Inferior parietal cortex (tissue), 1 donor: ENCODE measurements at regions not wholly inside any gene's neighbourhood (a gene's known extent, or its start where the extent isn't known, plus 50 kb on each side); places are given as distances from the start of the nearest gene placed in this dataset.

Experiments
- DNase-seq: peaks from one replicate; pipeline ENCODE4 v3.0.0-alpha.2; 2016; ENCODE audit errors: extremely low spot score

DNA sequence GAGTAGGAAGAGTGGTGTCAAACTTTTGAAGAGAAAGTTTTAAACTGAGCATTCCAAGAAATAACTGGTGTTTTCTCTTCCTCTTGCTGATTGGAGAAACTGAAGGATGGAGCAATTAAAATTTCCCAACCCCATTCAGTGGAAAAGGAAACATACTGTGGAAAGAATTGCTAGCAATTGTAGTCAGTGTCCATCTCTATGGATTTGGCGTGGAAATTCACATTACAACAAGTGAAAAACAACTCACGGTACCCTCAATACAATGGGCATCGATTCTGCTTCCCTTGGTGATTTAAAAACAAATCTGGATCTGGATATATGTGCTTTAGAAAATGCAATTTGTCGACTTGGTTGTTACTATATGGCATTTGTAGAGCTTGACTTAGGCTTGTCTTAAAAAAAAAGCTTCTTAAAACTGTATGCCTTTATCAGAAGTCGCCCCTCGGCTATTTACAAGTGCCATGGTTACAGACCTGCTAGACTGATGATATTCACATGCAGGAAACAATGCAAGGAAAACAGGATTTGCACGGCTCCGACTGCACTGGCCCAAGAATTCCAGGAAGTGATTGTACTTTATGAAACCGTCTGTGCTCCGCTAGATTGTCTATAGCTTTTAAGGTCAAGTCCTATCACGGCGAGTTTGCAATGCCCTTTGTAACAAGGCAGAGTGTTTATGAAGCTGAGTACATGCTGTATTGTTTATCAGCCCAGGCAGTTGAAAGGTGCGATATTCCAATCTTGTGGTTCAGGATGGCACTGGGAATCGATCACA is 131.7 kb upstream of the PHACTR1 start:
- DNase-seq, result no peak

DNA sequence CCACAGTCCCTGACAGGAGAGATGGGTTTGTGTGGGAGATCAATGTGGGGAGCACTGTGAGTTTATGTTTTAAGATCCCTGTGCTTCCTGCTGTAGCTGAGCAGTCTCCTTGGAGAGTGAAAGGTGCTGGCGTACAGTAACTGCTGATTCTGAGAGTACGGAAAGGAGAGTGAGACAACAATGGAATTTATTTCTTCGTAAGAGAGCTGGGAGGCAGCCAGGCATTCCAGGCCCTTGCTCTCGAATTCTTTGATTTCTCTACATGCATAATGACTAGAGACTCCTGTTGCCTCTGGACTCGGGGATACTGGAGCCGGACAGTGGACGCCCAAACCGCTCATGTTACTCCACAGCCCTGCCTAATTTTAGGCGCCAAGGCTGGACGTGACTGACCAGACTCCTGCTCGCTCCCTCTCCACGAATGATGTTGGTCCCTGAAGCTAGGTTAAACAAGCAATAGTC is 131.0 kb upstream of the PHACTR1 start:
- DNase-seq, result no peak

DNA sequence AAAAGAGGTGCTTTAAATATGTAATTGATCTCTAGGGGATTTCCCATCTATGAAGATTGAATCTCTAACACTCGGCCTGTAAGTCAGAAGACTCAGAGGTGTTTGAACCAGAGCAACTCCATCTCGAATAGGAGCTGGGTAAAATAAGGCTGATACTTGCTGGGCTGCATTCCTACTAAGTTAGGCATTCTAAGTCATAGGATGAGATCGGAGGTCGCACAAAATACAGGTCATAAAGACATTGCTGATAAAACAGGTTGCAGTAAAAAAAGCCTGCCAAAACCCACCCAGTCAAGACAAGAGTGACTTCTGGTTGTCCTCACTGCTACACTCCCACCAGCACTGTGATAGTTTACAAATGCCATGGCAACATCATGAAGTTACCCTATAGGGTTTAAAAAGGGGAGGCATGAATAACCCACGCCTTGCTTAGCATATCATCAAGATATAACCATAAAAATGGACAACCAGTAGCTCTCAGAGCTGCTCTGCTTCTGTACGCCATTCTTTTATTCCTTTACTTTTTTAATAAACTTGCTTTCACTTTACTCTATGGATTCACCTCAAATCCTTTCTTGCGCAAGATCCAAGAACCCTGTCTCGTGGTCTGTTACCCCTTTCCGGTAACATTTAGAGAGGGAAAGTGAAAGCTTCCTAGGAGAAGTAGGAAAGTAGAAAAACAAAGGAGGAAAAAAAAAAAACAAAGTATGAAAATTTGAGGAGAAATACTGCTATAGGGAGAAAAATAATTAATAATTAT is 129.7 kb upstream of the PHACTR1 start:
- DNase-seq, result no peak

DNA sequence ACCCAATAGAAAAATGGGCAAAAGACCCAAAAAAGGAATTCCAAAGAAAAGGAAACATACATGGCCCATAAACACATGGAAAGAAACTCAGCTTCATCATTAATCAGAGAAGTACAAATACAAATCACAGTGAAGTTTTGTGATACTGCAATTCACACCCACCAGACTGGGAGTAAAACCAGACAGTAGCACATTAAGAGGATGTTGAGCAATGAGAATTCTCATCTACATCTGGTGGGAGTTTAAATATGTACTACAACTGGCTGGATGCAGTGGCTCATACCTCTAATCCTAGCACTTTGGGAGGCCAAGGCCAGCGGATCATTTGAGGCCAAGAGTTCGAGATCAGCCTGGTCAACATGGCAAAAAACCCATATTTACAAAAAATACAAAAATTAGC is 125.7 kb upstream of the PHACTR1 start:
- DNase-seq, result no peak

DNA sequence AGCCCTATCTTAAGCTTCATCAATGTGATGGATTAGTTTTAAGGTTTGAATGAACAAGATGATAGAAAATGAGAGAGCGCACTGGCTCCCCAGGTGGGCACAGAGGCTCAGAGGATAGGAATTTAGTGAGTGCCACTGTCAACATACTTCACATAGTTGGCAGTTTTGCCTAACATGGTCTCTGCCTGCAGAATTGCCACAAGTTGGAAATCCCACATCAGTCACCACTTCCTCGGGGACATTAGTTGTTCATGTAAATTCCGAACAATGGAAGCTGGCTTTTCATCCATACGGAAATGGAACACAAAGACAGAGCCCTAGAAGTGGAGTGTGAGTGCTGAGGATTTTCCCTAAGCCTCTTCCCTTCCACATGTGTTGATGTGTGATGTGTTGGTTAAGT is 123.9 kb upstream of the PHACTR1 start:
- DNase-seq, result no peak

DNA sequence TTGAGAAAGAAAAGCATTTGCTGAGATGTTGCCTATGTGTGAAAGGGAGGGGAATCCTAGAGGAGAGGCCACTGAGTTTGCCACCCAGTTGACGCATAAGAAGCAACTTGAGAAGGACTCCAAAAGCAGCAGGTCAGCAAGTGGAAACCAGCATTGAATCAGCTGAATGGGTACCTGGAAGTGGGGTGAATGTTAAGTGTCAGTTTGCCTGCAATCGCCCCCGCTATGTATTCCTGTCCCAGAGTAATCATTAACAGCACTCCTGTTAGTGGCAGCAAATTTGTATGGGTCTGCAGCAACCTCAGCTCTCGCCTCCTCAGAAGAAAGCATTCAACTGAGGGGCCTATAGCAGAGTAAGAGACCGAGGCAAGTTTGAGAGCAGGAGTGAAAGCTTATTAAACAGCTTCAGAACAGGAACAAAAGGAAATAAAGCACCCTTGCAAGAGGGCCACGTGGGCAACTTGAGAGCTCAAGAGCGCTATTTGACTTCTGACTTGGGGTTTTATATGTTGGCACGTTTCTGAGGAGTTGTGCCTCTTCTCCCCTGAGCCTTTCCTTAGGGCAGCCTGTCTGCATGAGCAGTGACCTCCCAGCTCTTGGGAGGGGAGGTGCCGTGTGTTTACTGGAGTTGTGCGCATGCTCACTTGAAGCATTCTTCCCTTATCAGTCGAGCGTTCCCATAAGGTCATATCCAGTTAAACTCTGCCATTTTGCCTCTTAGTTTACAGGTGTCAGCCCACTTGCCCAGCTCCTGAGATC is 122.6 kb upstream of the PHACTR1 start:
- no peak for DNase-seq

DNA sequence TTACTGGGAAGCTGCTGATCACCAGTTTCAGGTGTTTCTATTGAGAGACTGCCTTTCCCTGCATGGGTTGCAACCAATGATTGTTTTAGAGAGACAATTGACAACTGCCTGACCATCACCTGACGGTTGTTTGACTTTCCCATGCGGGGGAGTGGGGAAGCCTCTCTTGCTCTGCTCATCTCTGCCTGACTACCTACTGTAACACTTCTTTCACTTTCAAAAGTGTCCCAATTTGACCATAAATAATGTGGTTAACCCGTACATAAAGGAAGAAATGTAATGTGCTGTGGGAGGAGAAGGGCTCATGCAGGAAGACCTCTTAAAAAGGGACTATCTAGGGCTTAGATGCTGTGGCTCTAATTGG is 122.1 kb upstream of the PHACTR1 start:
- DNase-seq, result no peak

DNA sequence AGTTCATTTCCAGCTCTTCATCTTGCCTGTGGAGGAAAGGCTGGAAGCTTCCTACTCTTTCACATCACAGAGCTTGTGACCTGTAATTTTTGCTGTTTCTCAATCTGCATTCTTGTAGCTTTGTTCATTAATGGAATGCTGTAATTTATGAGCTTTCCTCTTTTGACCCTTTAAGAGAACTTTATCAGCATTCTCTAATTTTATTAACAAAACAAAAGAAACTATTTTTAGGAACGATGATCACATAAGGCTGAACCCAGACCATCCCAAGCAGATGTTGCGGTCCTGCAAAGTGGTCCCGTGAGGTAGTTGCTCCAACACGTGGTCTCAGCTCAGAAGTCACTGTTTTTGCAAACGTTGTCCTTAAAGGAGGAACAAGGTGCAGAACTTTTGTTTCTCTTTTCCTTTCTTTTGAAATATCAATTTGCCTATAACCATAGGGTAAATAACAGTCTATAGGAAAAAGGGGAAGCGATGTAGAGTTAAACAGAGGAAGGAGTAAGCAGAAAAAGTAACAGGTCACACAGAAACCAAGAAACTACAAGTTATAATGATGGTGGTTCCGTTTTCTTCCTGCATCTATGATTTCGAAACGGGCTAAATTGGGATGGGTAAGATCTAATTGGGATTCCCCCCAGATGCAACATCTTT is 121.3 kb upstream of the PHACTR1 start:
- DNase-seq, result no peak

DNA sequence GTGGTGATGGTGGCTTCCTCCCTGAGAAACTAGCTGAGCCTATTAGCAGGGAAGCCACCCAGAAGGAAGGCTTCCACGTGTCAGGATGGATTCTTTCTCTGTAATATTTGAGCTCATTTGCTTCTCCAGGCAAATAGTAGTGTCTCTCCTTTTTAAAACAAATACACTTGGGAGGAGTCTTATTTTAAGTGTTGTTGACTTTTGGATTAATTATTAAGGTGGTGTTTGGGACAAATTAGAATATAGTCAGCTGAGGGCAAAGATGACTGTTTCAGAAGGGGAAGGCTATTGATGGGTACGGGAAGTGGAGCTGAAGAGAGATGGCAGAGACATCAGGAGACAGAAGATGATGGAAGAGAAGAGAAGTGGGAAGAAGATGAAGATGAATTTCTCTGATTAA is 119.8 kb upstream of the PHACTR1 start:
- DNase-seq, result no peak

DNA sequence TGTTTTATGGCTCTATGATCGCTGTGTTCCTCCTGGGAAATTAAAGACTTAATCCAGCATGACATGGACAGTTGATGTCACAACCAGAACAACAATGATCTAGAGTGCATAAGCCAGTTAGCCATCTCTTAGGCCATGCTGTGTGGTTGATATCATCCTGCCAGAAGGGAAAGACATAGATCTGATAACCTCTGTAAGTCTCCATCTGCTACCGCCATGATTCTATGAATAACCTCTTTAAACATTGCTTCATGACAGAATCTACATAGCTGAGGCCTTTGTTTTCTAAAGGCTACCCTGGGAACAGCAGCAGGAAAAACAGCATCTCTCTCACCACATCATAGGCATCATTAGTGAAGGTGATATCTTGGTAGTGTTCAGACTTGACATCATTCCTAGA is 117.6 kb upstream of the PHACTR1 start:
- DNase-seq, result no peak

DNA sequence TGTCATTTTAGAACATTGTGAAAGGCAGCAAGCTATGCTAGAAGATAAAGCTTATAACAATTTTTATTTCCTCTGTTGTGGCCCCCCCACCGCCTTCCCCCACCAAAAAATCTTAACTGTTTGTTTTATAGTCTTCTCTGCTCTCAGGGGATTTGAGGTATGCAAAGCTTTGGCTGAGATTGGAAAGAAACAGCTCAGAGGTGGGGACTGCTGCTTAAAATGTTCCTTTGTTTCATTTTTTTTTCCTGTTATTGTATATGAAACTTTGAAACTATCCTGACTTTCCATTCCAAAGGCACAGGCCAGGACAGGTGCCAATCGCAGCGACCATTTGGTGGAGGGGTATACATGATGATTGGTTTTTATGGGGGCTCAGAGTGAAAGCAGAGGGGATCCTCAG is 114.7 kb upstream of the PHACTR1 start:
- DNase-seq, result no peak

DNA sequence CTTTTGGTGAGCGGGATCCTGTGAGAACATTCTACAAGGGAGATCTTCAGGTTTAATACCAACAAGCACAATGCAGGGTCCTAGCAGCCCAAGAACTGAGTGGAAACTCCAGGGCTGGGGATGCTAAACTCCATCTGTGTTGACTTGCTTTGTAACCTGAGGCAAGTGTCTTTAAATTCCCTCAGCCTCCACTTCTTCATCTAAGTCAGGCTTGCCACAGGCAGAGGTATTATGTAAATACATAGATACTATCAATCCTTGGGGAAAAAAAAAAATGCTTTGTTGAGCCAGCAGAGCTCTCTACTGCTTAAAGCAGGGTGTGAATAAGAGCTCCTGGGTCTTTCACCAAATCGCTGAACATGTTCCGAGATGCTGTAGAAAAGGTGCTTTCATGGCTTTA is 114.2 kb upstream of the PHACTR1 start:
- no peak for DNase-seq

DNA sequence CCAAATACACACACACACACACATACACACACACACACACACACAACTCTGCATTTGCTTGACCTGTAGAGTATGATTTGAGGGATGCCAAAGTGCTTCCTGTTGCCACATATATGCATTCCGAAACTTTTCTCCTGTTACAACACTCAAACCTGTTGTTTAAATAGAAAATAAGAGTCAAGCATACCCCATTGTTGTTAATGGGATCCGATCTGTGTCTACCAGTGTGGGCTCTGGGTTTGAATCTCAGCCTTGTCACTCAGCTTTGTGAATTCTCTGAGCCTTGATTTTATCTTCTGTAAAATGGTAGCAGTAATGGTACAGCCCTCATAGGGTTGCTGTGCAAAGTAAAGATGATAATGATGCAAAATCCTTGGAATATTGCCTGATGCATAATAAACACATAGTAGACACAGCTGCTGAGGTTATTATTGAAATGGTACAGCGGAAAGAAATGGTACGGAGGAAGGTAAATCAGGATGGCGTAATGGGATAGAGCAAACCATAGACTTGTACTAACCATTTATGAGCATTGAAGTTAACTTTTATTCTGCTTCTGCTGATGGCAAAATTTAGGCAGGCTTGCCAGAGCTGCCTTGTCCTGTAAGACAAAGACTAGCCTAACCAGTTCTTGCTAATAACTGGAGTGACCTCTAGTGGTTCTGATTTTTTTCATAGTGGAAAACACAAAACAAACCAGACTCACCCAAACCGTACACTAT is 113.5 kb upstream of the PHACTR1 start:
- DNase-seq, result peak; percentile 55

DNA sequence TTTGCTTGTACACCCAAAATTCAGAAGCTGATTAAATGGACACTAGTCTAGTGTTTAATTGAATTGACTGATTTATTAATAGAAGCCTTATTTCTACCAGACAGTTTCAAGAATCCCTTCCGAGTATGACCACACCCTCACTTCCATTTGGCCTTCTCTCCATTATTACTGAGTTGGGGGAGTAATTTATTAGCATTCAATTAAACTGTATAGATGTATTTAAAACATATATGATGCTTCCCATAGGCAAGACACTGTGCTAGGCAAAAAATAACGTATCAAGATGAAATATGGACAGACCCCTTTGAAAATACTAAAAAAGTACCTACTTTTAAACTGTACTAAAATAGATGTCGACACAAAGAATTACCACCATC is 112.9 kb upstream of the PHACTR1 start:
- DNase-seq, result no peak

DNA sequence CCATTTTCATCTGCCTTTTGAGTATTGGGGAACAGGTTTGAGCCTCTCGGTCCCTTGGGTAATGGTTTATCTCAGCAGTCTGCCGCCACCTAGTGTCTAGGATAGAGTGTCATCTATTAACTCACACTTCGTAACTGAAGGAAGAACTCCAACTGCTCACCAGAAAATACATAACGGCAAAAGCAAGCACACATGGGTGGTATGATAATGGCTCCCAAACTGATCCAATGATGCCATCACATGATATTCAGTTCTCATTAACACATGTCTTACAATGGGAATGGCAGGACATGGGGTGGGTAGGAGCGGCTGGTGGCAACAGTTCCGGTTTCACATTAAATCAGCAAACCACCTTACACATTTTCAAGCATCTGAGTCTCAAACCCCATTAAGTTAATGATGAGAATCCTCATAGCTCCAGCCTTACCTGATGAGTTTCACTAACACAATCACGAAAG is 110.7 kb upstream of the PHACTR1 start:
- peak; percentile 77 for DNase-seq

DNA sequence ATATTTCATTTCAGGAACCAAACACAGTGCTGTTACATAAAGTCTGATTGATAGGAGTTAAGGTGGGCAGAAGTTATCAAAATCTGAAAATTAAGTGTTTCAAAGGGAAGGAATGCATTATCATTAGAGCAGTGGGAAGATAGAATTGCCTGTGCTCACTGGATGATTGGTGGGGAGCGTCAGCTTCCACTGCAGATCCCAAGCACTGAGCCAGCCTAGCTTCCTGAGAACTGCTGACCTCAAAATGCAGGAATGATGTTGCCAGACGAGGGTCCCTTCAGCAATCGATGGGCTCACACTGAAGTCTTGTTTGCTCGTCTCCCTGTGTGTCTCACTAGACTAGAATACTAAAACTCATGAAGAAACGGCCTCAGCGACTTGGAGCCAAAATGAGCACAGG is 110.0 kb upstream of the PHACTR1 start:
- DNase-seq, result no peak

DNA sequence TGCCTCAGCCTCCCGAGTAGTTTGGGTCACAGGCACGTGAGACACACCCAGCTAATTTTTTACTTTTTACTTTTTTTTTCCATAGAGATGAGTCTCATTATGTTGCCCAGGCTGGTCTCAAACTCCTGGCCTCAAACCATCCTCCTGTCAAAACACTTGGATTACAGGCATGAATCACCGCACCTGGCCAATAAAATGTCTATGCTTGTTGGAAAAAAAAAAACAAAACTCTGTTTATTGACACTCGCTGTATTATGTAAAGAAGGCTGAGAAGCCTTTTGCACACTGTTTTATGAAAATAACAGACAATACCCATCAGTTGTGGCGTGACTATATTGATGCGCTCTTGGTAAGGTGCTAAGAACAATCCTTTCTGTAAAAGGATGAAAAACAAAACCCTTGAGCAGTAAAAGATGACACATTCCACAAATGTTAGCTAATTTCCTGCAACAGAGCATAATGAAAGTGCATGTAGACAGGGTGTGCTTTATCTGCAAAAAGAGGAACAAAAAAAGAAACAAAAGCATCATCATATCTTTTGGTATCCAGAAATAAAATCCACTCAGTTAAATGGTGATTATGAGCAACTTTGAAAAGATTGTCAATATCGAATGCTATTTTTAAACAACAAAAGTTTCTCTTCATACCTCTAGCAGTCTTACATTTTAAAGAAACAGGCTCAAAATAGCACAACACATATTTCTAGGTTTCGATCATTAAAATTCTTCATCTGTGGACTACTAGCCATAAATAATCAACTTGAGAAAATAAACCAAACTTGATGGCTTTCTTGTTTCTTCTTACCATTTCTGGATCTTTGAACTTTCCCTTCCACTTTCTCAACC is 108.3 kb upstream of the PHACTR1 start:
- DNase-seq, result no peak

DNA sequence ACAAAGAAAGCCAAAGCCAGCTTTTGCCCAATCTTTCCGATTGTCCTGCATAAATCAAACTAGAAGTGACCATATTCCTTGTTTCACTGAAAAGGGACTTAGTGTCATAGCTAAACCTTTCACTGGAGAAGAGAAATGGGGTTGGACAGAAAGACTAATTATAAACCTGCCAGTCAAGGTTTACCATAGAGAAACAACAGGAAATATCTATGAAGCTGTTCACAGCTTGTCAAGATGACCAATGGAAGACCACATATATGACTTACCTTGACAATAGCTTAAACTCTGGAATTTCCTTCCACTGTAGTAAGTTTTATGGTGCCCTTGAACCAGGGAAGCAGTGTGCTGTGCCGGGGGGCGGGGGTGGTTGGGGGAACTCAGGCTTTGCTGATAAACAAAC is 107.7 kb upstream of the PHACTR1 start:
- DNase-seq, result no peak

DNA sequence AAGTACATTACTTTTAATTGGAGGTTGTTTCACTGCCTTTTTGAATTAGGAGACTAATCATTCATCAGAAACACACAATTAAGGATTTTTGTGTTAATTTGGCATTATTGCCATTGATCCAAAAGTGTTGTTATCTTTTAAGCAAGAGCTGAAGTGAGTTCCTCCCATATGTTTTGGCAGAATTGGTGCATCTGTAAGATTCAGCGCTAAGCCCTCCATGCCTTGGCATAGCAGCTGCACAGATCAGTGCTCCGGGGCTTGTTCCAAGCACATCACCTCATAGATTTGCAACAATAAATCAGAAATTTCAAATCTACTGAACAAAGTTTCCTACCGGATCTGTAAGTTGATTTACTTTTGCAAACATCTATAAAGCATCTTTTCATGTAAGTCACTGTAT is 106.8 kb upstream of the PHACTR1 start:
- DNase-seq, result no peak

DNA sequence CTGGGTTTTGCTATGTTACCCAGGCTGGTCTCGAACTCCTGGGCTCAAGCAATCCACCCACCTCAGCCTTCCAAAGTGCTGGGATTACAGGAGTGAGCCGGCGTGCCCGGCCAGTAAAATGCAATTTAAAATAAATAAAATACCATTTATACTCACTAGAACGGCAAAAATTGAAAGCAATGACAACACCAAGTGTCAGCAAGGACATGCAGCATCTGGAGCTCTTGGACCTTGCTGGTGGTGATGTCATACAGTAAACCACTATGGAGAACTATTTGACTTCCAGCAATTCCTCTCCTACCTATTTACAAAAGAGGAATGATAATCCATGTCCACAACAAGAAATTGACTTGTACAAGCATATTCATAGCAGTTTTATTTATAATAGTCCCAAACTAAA is 105.7 kb upstream of the PHACTR1 start:
- DNase-seq, result no peak

DNA sequence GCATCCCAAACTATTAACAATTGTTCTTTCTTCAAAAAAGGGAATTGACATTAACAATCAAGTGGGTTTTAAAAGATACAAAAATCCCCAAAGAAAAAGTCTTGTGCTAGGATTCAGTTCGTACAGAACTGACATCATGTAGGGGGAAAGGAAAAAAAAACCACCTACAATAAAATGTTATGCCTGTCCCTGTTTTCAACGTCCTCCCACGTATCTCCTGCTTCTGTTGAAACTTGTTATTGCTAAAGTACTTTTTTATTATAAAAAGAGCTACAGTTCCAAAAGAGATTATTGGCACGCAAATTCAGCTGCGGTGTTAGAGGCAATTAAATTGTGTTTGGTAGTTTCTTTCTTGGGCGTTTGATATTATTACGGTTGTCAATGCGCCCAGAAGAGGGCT is 102.8 kb upstream of the PHACTR1 start:
- DNase-seq, result no peak
